Lower lobe of right lung (tissue), 2 donors: ENCODE measurements at regions not wholly inside any gene's neighbourhood (a gene's known extent, or its start where the extent isn't known, plus 50 kb on each side); places are given as distances from the start of the nearest gene placed in this dataset.

Source experiments
- ATAC-seq, 2 donors: fragments of 200-7000 bp; cut with Tn5 transposase; one replicate each; pipeline ENCODE4 v1.9.1; 2020 to 2022; ENCODE audit warnings: mild to moderate bottlenecking in 2 of 2, moderate library complexity in 2 of 2
- DNase-seq: peaks from one replicate; pipeline ENCODE4 v3.0.0-alpha.2; 2020
- H3K27ac ChIP-seq: fragments of 200-600 bp; one replicate; pipeline ENCODE4 v1.8.0; 2022
- H3K27me3 ChIP-seq: fragments of 200-600 bp; one replicate; pipeline ENCODE4 v1.8.0; 2022; ENCODE audit warnings: low read depth
- H3K36me3 ChIP-seq: fragments of 200-600 bp; one replicate; pipeline ENCODE4 v1.8.0; 2022; ENCODE audit warnings: mild to moderate bottlenecking
- H3K4me1 ChIP-seq: fragments of 200-600 bp; one replicate; pipeline ENCODE4 v1.8.0; 2022
- H3K4me3 ChIP-seq: fragments of 200-600 bp; one replicate; pipeline ENCODE4 v1.8.0; 2022; ENCODE audit warnings: mild to moderate bottlenecking
- H3K9me3 ChIP-seq: fragments of 200-600 bp; one replicate; pipeline ENCODE4 v1.8.0; 2022
- intact Hi-C: fragments of 100-400 bp; cut with DNase I; formaldehyde crosslinking; loops from one replicate; pipeline ENCODE4 v1.11.0; 2022
- TF ChIP-seq, protein P1 (sequence below): fragments of 200-600 bp; IDR thresholded peaks from one replicate; pipeline ENCODE4 v1.8.0; 2022; ENCODE audit warnings: antibody characterized with exemption, mild to moderate bottlenecking
- donor health status: DM: no; HTN: yes; CAD: no; lungs with severe emphysema.

DNA sequence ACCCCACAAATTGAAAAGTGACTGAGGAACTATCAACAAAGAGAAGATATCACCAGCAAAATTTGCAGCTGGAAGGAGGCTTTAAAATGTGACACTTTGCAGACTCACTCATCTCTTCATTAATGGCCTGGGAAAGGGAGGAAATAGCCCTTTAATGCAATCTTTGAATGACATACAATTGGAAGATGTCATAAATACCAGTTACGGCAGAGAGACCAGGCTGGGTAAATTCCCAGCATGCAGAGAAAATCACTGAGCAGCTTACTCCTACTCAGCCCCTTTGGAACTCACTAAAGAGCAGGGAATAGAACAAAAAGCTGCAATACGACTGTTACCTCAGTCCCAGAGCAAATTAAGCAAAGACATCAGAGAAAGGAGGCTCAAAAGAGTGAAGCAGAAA, 238.9 kb downstream of the HS3ST1 start:
- TF ChIP-seq, protein P1, sequence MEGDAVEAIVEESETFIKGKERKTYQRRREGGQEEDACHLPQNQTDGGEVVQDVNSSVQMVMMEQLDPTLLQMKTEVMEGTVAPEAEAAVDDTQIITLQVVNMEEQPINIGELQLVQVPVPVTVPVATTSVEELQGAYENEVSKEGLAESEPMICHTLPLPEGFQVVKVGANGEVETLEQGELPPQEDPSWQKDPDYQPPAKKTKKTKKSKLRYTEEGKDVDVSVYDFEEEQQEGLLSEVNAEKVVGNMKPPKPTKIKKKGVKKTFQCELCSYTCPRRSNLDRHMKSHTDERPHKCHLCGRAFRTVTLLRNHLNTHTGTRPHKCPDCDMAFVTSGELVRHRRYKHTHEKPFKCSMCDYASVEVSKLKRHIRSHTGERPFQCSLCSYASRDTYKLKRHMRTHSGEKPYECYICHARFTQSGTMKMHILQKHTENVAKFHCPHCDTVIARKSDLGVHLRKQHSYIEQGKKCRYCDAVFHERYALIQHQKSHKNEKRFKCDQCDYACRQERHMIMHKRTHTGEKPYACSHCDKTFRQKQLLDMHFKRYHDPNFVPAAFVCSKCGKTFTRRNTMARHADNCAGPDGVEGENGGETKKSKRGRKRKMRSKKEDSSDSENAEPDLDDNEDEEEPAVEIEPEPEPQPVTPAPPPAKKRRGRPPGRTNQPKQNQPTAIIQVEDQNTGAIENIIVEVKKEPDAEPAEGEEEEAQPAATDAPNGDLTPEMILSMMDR = no peak
- H3K4me3 ChIP-seq = no peak overlapping the region
- ATAC-seq (no peak), DNase-seq (no peak)
- H3K27me3 ChIP-seq = no peaks in the 10 kb centered on the region
- no peaks in the 10 kb centered on the region for H3K4me1 ChIP-seq
- no peak overlapping the region for H3K27ac ChIP-seq
- intact Hi-C loops = no loop called here
- H3K36me3 ChIP-seq = no peaks in the 10 kb centered on the region
- H3K9me3 ChIP-seq = no peaks in the 10 kb centered on the region

DNA sequence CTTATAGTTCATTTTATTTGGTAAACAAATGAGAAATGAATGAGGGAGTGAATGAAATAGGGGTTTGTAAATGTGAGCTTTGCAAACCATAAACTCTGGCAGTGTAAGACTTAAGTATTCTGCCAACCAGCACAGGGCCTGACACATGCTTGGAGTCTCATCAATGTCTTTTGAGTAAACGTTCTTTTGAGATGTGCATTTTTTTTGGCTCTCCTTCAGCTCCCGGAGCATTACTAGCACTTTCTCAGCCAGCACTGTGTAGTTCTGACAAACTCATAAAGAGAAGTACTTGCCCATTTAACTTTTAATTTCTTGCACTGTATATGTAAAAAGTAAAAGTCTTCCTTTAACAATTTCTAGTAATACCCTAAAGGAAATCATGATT, 245.3 kb downstream of the HS3ST1 start:
- Histone ChIP-seq H3K9me3 (no peaks in the 10 kb centered on the region), H3K27ac (no peak overlapping the region), H3K27me3 (no peaks in the 10 kb centered on the region), H3K36me3 (no peaks in the 10 kb centered on the region), H3K4me3 (no peak overlapping the region), H3K4me1 (no peaks in the 10 kb centered on the region)
- DNase-seq (no peak), ATAC-seq (no peak)
- TF ChIP-seq, protein P1 = no peak
- intact Hi-C loops = no loop called here

DNA sequence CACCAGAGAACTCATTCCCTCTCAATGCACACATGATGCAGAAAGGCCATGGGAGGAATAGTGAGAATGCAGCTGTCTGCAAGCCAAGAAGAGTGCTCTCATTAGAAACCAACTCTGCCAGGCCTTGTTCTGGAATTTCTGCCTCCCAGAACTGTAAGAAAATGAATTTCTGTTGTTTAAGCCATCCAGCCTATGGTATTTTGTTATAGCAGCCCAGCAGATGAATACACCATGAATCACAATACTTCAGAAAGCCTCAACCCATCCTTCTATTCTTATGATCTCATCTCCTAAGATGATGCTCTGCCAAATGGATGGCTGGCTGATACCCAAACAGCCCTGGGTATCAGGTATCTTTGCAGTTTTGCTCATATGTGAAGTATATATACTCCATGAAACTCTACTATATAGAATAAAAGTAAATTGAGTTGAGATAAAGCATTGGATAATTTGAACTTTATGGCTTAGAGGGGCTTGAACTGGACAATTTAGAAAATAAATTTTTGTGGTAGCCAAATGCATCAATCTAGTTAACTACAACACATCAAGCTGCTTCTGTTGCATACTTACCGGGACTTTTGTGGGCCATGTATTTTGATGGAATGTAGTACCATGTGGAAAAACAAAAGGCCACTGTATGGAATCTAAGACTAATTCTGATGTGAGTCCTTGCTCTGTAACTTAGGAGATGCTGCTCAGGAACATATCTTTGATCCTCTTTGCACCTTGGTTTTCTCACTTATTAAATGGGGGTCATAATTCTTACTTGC, 245.9 kb downstream of the HS3ST1 start:
- DNase-seq = no peak
- no peak for ATAC-seq
- no peaks in the 10 kb centered on the region for H3K9me3 ChIP-seq

DNA sequence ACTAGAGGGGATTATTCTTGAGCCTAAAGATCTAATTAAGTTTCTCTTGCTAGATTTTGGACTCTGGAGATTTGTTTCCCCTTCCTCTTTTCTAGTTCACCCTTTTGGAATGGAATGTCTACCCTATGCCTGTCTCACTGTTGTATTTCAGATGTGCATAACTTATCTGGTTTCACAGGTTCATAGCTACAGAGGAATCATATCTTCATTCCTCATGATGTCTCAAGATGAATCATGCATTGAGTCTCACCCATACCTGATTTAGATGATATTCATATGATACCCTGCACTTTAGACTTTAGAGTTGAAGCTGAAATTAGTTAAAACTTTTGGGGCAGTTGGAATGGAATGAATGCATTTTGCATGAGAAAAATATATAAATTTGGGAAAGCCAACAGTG, 246.7 kb downstream of the HS3ST1 start:
- no peaks in the 10 kb centered on the region for H3K9me3 ChIP-seq
- ATAC-seq = no peak
- TF ChIP-seq, protein P1 = no peak
- H3K4me3 ChIP-seq = no peak overlapping the region
- no peak for DNase-seq
- H3K27me3 ChIP-seq = no peaks in the 10 kb centered on the region
- intact Hi-C loops = no loop called here
- H3K27ac ChIP-seq = no peak overlapping the region
- H3K4me1 ChIP-seq = no peaks in the 10 kb centered on the region
- no peaks in the 10 kb centered on the region for H3K36me3 ChIP-seq

More for the DNA sequence above, 245.9 kb downstream of the HS3ST1 start:
- Histone ChIP-seq H3K36me3 (no peaks in the 10 kb centered on the region), H3K27me3 (no peaks in the 10 kb centered on the region), H3K4me1 (no peaks in the 10 kb centered on the region), H3K27ac (no peak overlapping the region), H3K4me3 (no peak overlapping the region)
- TF ChIP-seq, protein P1 = no peak
- intact Hi-C loops = no loop called here

DNA sequence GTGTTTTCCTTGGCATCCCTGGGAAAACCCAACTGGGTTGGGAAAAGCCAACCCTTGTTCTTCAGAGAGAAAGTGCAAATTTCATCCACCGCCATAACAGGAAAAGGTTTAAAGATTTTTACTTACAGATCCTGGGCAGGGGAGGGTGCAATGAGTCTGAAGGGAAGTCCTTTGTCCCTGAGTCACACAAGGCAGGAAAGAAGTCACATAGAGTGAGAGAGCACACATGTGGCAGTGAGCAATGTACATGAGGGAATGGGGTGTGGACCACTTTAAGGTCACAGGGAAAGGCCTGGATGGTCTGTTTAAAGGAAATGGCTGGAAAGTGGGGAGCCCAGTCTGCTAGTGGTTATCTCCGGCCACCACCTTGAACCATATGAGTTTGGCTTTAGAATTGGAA, 248.9 kb downstream of the HS3ST1 start:
- Histone ChIP-seq H3K36me3 (no peaks in the 10 kb centered on the region), H3K27me3 (no peaks in the 10 kb centered on the region), H3K4me1 (no peaks in the 10 kb centered on the region), H3K9me3 (no peaks in the 10 kb centered on the region), H3K27ac (no peak overlapping the region), H3K4me3 (no peak overlapping the region)
- TF ChIP-seq, protein P1 = no peak
- intact Hi-C loops = no loop called here
- no peak for ATAC-seq
- no peak for DNase-seq
